SK-N-SH treated with all-trans-retinoic acid at 6 μM for 48 hours (cell line): ENCODE measurements at regions not wholly inside any gene's neighbourhood (a gene's known extent, or its start where the extent isn't known, plus 50 kb on each side); places are given as distances from the start of the nearest gene placed in this dataset.

Experiments
- ATAC-seq: fragments of 200-7000 bp; cut with Tn5 transposase; 3 replicates; pipeline ENCODE4 v1.9.1; 2020; ENCODE audit warnings: mild to moderate bottlenecking, moderate library complexity
- ARNTL ChIP-seq: fragments of 450-650 bp; formaldehyde crosslinking; IDR thresholded peaks from 2 replicates; pipeline ENCODE4 v1.5.0; 2020; ENCODE audit warnings: low read depth, mild to moderate bottlenecking, moderate library complexity, borderline replicate concordance
- BACH2 ChIP-seq: fragments of 250-450 bp; sonication (Bioruptor Pico); IDR thresholded peaks from 2 replicates; pipeline ENCODE4 v1.9.0; 2021; ENCODE audit warnings: mild to moderate bottlenecking, borderline replicate concordance
- CSDC2 ChIP-seq: fragments of 250-450 bp; sonication (Bioruptor Pico); IDR thresholded peaks from 2 replicates; pipeline ENCODE4 v1.5.0; 2020; ENCODE audit warnings: mild to moderate bottlenecking, moderate library complexity
- ESRRG ChIP-seq: fragments of 250-450 bp; sonication (Bioruptor Pico); IDR thresholded peaks from 2 replicates; pipeline ENCODE4 v1.6.1; 2021; ENCODE audit warnings: mild to moderate bottlenecking
- GLIS3 ChIP-seq: fragments of 250-450 bp; sonication (Bioruptor Pico); IDR thresholded peaks from 2 replicates; pipeline ENCODE4 v1.5.0; 2020; ENCODE audit warnings: mild to moderate bottlenecking, moderate library complexity
- ISL1 ChIP-seq: fragments of 250-450 bp; sonication (Bioruptor Pico); IDR thresholded peaks from 2 replicates; pipeline ENCODE4 v2.1.2; 2022; ENCODE audit warnings: mild to moderate bottlenecking, moderate library complexity
- OSR1 ChIP-seq: fragments of 250-450 bp; sonication (Bioruptor Pico); IDR thresholded peaks from 2 replicates; pipeline ENCODE4 v1.8.0; 2022; ENCODE audit warnings: moderate library complexity, mild to moderate bottlenecking, inconsistent platforms
- PPARA ChIP-seq: fragments of 250-450 bp; sonication (Bioruptor Pico); IDR thresholded peaks from 2 replicates; pipeline ENCODE4 v1.5.0; 2020; ENCODE audit warnings: mild to moderate bottlenecking, borderline replicate concordance
- RARB ChIP-seq: fragments of 250-450 bp; sonication (Bioruptor Pico); IDR thresholded peaks from 2 replicates; pipeline ENCODE4 v1.8.0; 2021; ENCODE audit warnings: mild to moderate bottlenecking, moderate library complexity
- TCF4 ChIP-seq: fragments of 250-450 bp; sonication (Bioruptor Pico); IDR thresholded peaks from 2 replicates; pipeline ENCODE4 v1.8.0; 2021; ENCODE audit warnings: mild to moderate bottlenecking, moderate library complexity, borderline replicate concordance
- TOX ChIP-seq: fragments of 250-450 bp; sonication (Bioruptor Pico); IDR thresholded peaks from 2 replicates; pipeline ENCODE4 v1.8.0; 2021; ENCODE audit warnings: mild to moderate bottlenecking, moderate library complexity, borderline replicate concordance
- ZC3H10 ChIP-seq: fragments of 250-450 bp; sonication (Bioruptor Pico); IDR thresholded peaks from 2 replicates; pipeline ENCODE4 v1.5.1; 2021; ENCODE audit warnings: mild to moderate bottlenecking, moderate library complexity
- ZFP3 ChIP-seq: fragments of 250-450 bp; sonication (Bioruptor Pico); IDR thresholded peaks from 2 replicates; pipeline ENCODE4 v1.5.0; 2020; ENCODE audit warnings: mild to moderate bottlenecking, moderate library complexity
- ZNF565 ChIP-seq: fragments of 450-650 bp; formaldehyde crosslinking; conservative IDR thresholded peaks from 2 replicates; pipeline ENCODE4 v1.5.0; 2020; ENCODE audit warnings: low read depth, mild to moderate bottlenecking, moderate library complexity
- ZNF70 ChIP-seq: fragments of 450-650 bp; formaldehyde crosslinking; IDR thresholded peaks from 2 replicates; pipeline ENCODE4 v1.5.0; 2020; ENCODE audit warnings: mild to moderate bottlenecking, moderate library complexity
- ZNF8 ChIP-seq: fragments of 450-650 bp; formaldehyde crosslinking; IDR thresholded peaks from 2 replicates; pipeline ENCODE4 v1.5.0; 2020; ENCODE audit warnings: mild to moderate bottlenecking, moderate library complexity
- TF ChIP-seq, protein P1 (sequence below): fragments of 250-450 bp; sonication (Bioruptor Pico); IDR thresholded peaks from 2 replicates; pipeline ENCODE4 v1.8.0; 2021; ENCODE audit warnings: low read depth, mild to moderate bottlenecking, moderate library complexity, borderline replicate concordance
- TF ChIP-seq, protein P2 (sequence below): fragments of 250-450 bp; sonication (Bioruptor Pico); IDR thresholded peaks from 2 replicates; pipeline ENCODE4 v1.5.0; 2020; ENCODE audit warnings: mild to moderate bottlenecking, moderate library complexity
- TF ChIP-seq, protein P3 (sequence below): fragments of 250-450 bp; sonication (Bioruptor Pico); IDR thresholded peaks from 2 replicates; pipeline ENCODE4 v1.8.0; 2020; ENCODE audit warnings: mild to moderate bottlenecking, moderate library complexity, borderline replicate concordance
- TF ChIP-seq, protein P4 (sequence below): fragments of 250-450 bp; sonication (Bioruptor Pico); IDR thresholded peaks from 2 replicates; pipeline ENCODE4 v1.5.1; 2020; ENCODE audit warnings: low read depth, mild to moderate bottlenecking, moderate library complexity
- TF ChIP-seq, protein P5 (sequence below): fragments of 250-450 bp; sonication (Bioruptor Pico); IDR thresholded peaks from 2 replicates; pipeline ENCODE4 v1.5.1; 2021; ENCODE audit warnings: mild to moderate bottlenecking, moderate library complexity

DNA sequence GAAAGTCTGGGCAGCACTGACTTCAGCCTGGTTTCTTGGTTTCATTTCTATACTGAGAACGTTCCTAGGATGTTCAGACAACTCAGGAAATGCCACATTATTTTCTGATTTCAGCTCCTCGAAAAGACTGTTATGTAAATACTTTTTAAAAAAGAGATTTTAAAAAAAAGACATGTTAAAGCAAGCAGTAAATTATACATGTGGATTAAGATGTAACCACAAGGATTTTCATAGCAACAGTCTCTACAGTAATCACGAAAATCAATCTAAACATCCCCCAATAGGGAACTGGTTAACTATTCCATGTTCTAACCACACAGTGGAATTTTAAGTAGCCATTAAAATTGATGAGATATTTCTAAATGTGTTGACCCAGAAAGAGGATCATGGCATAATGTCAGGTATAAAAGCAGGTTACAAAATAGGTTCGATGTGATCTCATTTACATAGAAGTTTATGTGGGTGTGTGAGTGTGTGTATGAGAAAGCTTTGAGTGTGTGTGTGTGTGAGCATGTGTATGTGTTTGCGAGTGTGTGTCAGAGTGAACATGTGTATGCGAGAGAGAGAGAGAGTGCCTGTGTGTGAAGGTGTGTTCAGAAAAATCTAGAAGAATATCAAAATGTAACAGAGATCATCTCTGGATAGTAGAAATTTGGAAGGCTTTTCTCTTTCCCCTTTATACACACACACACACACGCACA is 63.0 kb upstream of the ERCC4 start:
- TF ChIP-seq OSR1 (CRISPR knock-in tag): no peak
- TF ChIP-seq, protein P1, sequence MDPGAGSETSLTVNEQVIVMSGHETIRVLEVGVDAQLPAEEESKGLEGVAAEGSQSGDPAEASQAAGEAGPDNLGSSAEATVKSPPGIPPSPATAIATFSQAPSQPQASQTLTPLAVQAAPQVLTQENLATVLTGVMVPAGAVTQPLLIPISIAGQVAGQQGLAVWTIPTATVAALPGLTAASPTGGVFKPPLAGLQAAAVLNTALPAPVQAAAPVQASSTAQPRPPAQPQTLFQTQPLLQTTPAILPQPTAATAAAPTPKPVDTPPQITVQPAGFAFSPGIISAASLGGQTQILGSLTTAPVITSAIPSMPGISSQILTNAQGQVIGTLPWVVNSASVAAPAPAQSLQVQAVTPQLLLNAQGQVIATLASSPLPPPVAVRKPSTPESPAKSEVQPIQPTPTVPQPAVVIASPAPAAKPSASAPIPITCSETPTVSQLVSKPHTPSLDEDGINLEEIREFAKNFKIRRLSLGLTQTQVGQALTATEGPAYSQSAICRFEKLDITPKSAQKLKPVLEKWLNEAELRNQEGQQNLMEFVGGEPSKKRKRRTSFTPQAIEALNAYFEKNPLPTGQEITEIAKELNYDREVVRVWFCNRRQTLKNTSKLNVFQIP (CRISPR knock-in tag): no peak
- no peak for TF ChIP-seq PPARA (CRISPR knock-in tag)
- no peak for TF ChIP-seq BACH2 (CRISPR knock-in tag)
- TF ChIP-seq, protein P2, sequence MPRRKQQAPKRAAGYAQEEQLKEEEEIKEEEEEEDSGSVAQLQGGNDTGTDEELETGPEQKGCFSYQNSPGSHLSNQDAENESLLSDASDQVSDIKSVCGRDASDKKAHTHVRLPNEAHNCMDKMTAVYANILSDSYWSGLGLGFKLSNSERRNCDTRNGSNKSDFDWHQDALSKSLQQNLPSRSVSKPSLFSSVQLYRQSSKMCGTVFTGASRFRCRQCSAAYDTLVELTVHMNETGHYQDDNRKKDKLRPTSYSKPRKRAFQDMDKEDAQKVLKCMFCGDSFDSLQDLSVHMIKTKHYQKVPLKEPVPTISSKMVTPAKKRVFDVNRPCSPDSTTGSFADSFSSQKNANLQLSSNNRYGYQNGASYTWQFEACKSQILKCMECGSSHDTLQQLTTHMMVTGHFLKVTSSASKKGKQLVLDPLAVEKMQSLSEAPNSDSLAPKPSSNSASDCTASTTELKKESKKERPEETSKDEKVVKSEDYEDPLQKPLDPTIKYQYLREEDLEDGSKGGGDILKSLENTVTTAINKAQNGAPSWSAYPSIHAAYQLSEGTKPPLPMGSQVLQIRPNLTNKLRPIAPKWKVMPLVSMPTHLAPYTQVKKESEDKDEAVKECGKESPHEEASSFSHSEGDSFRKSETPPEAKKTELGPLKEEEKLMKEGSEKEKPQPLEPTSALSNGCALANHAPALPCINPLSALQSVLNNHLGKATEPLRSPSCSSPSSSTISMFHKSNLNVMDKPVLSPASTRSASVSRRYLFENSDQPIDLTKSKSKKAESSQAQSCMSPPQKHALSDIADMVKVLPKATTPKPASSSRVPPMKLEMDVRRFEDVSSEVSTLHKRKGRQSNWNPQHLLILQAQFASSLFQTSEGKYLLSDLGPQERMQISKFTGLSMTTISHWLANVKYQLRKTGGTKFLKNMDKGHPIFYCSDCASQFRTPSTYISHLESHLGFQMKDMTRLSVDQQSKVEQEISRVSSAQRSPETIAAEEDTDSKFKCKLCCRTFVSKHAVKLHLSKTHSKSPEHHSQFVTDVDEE (CRISPR knock-in tag): no peak
- TF ChIP-seq, protein P3, sequence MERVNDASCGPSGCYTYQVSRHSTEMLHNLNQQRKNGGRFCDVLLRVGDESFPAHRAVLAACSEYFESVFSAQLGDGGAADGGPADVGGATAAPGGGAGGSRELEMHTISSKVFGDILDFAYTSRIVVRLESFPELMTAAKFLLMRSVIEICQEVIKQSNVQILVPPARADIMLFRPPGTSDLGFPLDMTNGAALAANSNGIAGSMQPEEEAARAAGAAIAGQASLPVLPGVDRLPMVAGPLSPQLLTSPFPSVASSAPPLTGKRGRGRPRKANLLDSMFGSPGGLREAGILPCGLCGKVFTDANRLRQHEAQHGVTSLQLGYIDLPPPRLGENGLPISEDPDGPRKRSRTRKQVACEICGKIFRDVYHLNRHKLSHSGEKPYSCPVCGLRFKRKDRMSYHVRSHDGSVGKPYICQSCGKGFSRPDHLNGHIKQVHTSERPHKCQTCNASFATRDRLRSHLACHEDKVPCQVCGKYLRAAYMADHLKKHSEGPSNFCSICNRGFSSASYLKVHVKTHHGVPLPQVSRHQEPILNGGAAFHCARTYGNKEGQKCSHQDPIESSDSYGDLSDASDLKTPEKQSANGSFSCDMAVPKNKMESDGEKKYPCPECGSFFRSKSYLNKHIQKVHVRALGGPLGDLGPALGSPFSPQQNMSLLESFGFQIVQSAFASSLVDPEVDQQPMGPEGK: no peak
- TF ChIP-seq RARB (CRISPR knock-in tag): no peak
- no peak for TF ChIP-seq ZFP3 (CRISPR knock-in tag)
- TF ChIP-seq, protein P4, sequence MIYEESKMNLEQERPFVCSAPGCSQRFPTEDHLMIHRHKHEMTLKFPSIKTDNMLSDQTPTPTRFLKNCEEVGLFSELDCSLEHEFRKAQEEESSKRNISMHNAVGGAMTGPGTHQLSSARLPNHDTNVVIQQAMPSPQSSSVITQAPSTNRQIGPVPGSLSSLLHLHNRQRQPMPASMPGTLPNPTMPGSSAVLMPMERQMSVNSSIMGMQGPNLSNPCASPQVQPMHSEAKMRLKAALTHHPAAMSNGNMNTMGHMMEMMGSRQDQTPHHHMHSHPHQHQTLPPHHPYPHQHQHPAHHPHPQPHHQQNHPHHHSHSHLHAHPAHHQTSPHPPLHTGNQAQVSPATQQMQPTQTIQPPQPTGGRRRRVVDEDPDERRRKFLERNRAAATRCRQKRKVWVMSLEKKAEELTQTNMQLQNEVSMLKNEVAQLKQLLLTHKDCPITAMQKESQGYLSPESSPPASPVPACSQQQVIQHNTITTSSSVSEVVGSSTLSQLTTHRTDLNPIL: no peak
- no peak for TF ChIP-seq ISL1 (CRISPR knock-in tag)
- no peak for TF ChIP-seq ESRRG
- no peak for TF ChIP-seq ARNTL (CRISPR knock-in tag)
- TF ChIP-seq TOX (CRISPR knock-in tag): no peak
- TF ChIP-seq ZNF8 (CRISPR knock-in tag): no peak
- TF ChIP-seq ZNF70 (CRISPR knock-in tag): no peak
- TF ChIP-seq ZNF565 (CRISPR knock-in tag): no peak
- ATAC-seq: no peak

DNA sequence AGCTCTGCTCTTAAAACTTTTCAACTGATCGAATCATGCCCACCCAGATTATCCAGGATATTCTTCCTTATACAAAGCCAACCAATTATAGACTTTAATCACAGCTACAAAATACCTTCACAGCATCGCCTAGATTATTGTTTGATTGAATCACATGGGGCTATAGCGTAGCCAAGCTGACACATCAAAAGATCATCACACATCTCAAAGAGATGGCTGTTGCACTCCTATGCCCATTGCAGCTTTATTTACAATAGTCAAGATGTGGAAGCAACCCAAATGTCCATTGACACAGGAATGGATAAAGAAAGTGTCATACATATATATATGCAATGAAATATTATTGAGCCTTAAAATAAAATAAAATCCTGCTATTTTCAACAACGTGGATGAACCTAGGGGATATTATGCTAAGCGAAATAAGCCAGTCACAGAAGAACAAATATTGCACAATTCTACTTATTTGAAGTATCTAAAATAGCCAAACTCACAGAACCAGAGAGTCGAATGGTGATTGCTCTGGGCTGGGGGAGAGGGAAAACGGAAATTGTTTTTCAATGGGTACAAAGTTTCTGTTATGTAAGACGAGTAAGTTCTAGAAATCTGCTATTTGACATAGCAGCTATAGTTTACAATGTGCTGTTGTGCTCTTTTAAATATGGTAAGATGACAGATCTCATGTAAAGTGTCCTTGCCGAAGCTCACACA is 60.9 kb upstream of the ERCC4 start:
- no peak for TF ChIP-seq TCF4 (CRISPR knock-in tag)
- TF ChIP-seq TOX (CRISPR knock-in tag): no peak
- no peak for ATAC-seq

DNA sequence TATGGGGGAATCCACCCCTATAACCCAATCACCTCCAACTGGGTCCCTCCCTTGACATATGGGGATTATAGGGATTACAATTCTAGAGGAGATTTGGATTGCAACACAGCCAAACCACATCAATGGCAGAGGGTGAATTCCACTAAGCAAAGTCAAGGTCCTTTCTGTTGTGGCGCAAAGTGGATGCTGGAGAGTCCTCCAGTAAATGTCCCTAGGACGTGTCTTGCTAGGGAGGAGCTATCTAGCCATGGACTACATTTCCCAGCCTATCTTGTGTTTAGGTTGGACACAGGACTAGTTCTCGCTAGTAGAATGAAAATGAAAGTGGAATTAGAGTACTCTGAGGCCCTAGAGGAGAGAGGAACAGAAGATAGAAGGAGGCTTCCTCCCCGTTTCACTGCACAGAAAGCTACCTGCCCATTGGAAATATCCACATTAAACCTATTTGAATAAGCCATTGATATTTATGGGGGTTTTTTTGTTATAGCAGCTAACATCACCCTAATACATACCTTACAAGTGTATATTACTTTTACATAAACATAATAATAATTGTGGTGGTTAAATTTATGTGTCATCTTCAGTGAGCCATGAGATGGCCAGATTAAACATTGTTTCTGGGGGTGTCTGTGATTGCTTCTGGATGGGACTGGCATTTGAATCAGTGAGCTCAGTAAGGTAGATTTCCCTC is 56.7 kb upstream of the ERCC4 start:
- no peak for ATAC-seq
- TF ChIP-seq, protein P5, sequence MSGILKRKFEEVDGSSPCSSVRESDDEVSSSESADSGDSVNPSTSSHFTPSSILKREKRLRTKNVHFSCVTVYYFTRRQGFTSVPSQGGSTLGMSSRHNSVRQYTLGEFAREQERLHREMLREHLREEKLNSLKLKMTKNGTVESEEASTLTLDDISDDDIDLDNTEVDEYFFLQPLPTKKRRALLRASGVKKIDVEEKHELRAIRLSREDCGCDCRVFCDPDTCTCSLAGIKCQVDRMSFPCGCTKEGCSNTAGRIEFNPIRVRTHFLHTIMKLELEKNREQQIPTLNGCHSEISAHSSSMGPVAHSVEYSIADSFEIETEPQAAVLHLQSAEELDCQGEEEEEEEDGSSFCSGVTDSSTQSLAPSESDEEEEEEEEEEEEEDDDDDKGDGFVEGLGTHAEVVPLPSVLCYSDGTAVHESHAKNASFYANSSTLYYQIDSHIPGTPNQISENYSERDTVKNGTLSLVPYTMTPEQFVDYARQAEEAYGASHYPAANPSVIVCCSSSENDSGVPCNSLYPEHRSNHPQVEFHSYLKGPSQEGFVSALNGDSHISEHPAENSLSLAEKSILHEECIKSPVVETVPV (CRISPR knock-in tag): no peak
- TF ChIP-seq GLIS3 (CRISPR knock-in tag) (no peak), PPARA (CRISPR knock-in tag) (no peak), ZC3H10 (CRISPR knock-in tag) (no peak), ARNTL (CRISPR knock-in tag) (no peak), CSDC2 (no peak), OSR1 (CRISPR knock-in tag) (no peak)
- TF ChIP-seq, protein P4: no peak
- TF ChIP-seq, protein P1 (CRISPR knock-in tag): no peak
